ENCODE measurements at regions not wholly inside any gene's neighbourhood (a gene's known extent, or its start where the extent isn't known, plus 50 kb on each side); places are given as distances from the start of the nearest gene placed in this dataset.

- Histone ChIP-seq H3K27me3 (ENCODE audit: control insufficient read depth, insufficient read depth, low read length) (peaks cover 3% of the 10 kb centered on the region), H3K9me3 (ENCODE audit: control insufficient read depth in 2 of 3, insufficient read depth in 1 of 3, low read length in 3 of 3) (no peaks in the 10 kb centered on the region), H3K4me3 (ENCODE audit: low read length in 3 of 3) (no peak overlapping the region), H3K27ac (ENCODE audit: low read depth in 2 of 2, low read length in 2 of 2) (no peak overlapping the region), H3K4me1 (ENCODE audit: control insufficient read depth in 2 of 3, insufficient read depth in 2 of 3, low read depth in 1 of 3, low read length in 3 of 3) (no peaks in the 10 kb centered on the region), H3K36me3 (ENCODE audit: control insufficient read depth in 2 of 3, insufficient read depth in 3 of 3, low read length in 3 of 3) (no peaks in the 10 kb centered on the region), H3K9ac (ENCODE audit: low read length in 3 of 3) (no peak overlapping the region)
- intact Hi-C loops (cut with DNase I), result no loop called here
- TF ChIP-seq CTCF (IDR thresholded peaks at IDR 0.05; ENCODE audit: borderline replicate concordance, extremely low read depth, insufficient read depth), result no peak
- FAIRE-seq, result no peak
- no peak for DNase-seq
These were observed 126.3 kb upstream of the POF1B start for GRCh38 chrX:85505801-85506200.

- FAIRE-seq, result no peak
These were observed 124.9 kb upstream of the POF1B start for GRCh38 chrX:85504381-85504780.

GRCh38 chrX:85503258-85504158, 124.0 kb upstream of the POF1B start:
- DNase-seq (peak in 1 of 5 donors; percentile 0), FAIRE-seq (peak; percentile 63)
- no peak overlapping the region for H3K9ac ChIP-seq (ENCODE audit: low read length in 3 of 3)
- H3K27ac ChIP-seq (ENCODE audit: low read depth in 2 of 2, low read length in 2 of 2), result no peak overlapping the region
- intact Hi-C loops (cut with DNase I), result no loop called here
- H3K4me3 ChIP-seq (ENCODE audit: low read length in 3 of 3), result no peak overlapping the region
- H3K27me3 ChIP-seq (ENCODE audit: control insufficient read depth, insufficient read depth, low read length), result peaks cover 3% of the 10 kb centered on the region
- H3K36me3 ChIP-seq (ENCODE audit: control insufficient read depth in 2 of 3, insufficient read depth in 3 of 3, low read length in 3 of 3), result no peaks in the 10 kb centered on the region
- H3K4me1 ChIP-seq (ENCODE audit: control insufficient read depth in 2 of 3, insufficient read depth in 2 of 3, low read depth in 1 of 3, low read length in 3 of 3), result no peaks in the 10 kb centered on the region
- no peak for TF ChIP-seq CTCF (IDR thresholded peaks at IDR 0.05; ENCODE audit: borderline replicate concordance, extremely low read depth, insufficient read depth)
- no peaks in the 10 kb centered on the region for H3K9me3 ChIP-seq (ENCODE audit: control insufficient read depth in 2 of 3, insufficient read depth in 1 of 3, low read length in 3 of 3)

More at GRCh38 chrX:85504381-85504780, 124.9 kb upstream of the POF1B start:
- no peaks in the 10 kb centered on the region for H3K9me3 ChIP-seq (ENCODE audit: control insufficient read depth in 2 of 3, insufficient read depth in 1 of 3, low read length in 3 of 3)
- no peak for TF ChIP-seq CTCF (IDR thresholded peaks at IDR 0.05; ENCODE audit: borderline replicate concordance, extremely low read depth, insufficient read depth)
- no peak overlapping the region for H3K4me3 ChIP-seq (ENCODE audit: low read length in 3 of 3)
- H3K27me3 ChIP-seq (ENCODE audit: control insufficient read depth, insufficient read depth, low read length), result peaks cover 3% of the 10 kb centered on the region
- no peak overlapping the region for H3K9ac ChIP-seq (ENCODE audit: low read length in 3 of 3)
- DNase-seq, result no peak
- H3K4me1 ChIP-seq (ENCODE audit: control insufficient read depth in 2 of 3, insufficient read depth in 2 of 3, low read depth in 1 of 3, low read length in 3 of 3), result no peaks in the 10 kb centered on the region
- H3K36me3 ChIP-seq (ENCODE audit: control insufficient read depth in 2 of 3, insufficient read depth in 3 of 3, low read length in 3 of 3), result no peaks in the 10 kb centered on the region
- H3K27ac ChIP-seq (ENCODE audit: low read depth in 2 of 2, low read length in 2 of 2), result no peak overlapping the region
- intact Hi-C loops (cut with DNase I), result no loop called here

All from kidney (tissue), 13 donors.